Activated CD8-positive, alpha-beta T cell treated with anti-CD3 and anti-CD28 coated beads for 36 hours (primary cell): ENCODE measurements at regions not wholly inside any gene's neighbourhood (a gene's known extent, or its start where the extent isn't known, plus 50 kb on each side); places are given as distances from the start of the nearest gene placed in this dataset.

Source experiments
- ATAC-seq: fragments of 200-7000 bp; cut with Tn5 transposase; one replicate; pipeline ENCODE4 v1.10.0; 2021; ENCODE audit warnings: mild to moderate bottlenecking, moderate library complexity
- CTCF ChIA-PET: fragments of 350-600 bp; sonication (Branson Sonifier 250); formaldehyde crosslinking; loops from one replicate; lab custom pipeline; 2021; ENCODE audit warnings: antibody characterized with exemption; lab: Charles Lee
- POLR2A ChIA-PET: fragments of 350-600 bp; sonication (Branson Sonifier 250); formaldehyde crosslinking; loops from one replicate; lab custom pipeline; 2021; ENCODE audit warnings: antibody characterized with exemption; lab: Charles Lee
- DNase-seq: peaks from one replicate; pipeline ENCODE4 v3.0.0-alpha.2; 2020
- H3K27ac Mint-ChIP-seq: one replicate; pipeline ENCODE4 v1.8.0; 2021; ENCODE audit warnings: mild to moderate bottlenecking, mixed read lengths
- H3K27me3 Mint-ChIP-seq: one replicate; pipeline ENCODE4 v1.8.0; 2021; ENCODE audit warnings: mixed read lengths
- H3K36me3 Mint-ChIP-seq: one replicate; pipeline ENCODE4 v1.8.0; 2021; ENCODE audit warnings: low read depth, mixed read lengths
- H3K4me1 Mint-ChIP-seq: one replicate; pipeline ENCODE4 v1.8.0; 2021; ENCODE audit warnings: low read depth, mixed read lengths
- H3K4me3 Mint-ChIP-seq: one replicate; pipeline ENCODE4 v1.8.0; 2021; ENCODE audit warnings: mild to moderate bottlenecking, moderate library complexity, mixed read lengths
- H3K9me3 Mint-ChIP-seq: one replicate; pipeline ENCODE4 v1.8.0; 2021; ENCODE audit warnings: mixed read lengths
- intact Hi-C: fragments of 100-400 bp; cut with micrococcal nuclease; formaldehyde crosslinking; loops from one replicate; pipeline ENCODE4 v1.10.0; 2022
- TF ChIP-seq, protein P1 (sequence below): fragments of 200-600 bp; IDR thresholded peaks from one replicate; pipeline ENCODE4 v1.8.0; 2022; ENCODE audit warnings: antibody characterized with exemption, mild to moderate bottlenecking

DNA sequence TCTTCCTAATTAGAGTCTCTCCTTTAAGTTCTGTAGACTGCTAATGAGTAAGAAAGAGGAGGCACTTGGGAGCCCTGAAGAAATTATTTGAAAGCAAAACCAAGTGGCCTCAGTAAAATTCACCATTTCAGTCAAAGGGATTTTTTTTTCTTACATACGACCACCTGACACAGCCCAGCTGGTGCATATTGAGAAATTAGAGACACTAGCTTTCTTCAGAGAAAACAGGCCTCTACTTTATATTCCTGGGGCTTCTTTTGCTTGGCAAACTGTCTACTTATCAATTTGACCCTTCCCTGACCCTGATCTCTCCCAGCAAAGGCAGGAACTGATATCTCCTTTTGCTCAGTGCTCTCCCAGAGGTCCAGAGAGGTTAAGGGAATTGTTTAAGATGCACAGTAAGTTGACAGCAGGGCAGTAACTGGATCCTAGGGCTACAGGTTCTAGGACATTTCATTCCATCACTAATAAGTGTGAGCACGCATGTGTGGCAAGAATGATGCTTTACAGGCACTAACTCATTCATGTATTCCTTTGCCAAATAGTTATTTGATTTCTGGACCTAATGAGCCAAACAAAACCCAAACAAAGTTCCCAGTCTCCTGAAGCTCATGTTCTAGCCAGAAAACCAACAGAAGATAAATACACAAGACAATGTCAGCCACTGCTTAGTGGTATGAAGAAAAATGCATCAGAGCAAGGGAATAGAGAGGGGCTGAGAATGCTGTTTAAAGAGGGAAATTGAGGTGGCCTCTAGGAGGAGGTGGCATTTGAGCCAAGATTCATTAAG is 467.6 kb downstream of the SOX6 start:
- no peak overlapping the region for H3K4me3 Mint-ChIP-seq
- H3K36me3 Mint-ChIP-seq: no peaks in the 10 kb centered on the region
- intact Hi-C loops: no loop called here
- DNase-seq (no peak), ATAC-seq (no peak)
- CTCF ChIA-PET: interaction anchor here (1.4 kb wide), 1 partner anchor 13 kb away, joined by 4 read pairs; no protein-coding TSS in a partner anchor
- POLR2A ChIA-PET: no interaction called here
- H3K9me3 Mint-ChIP-seq: no peaks in the 10 kb centered on the region
- H3K27ac Mint-ChIP-seq: no peak overlapping the region
- TF ChIP-seq, protein P1, sequence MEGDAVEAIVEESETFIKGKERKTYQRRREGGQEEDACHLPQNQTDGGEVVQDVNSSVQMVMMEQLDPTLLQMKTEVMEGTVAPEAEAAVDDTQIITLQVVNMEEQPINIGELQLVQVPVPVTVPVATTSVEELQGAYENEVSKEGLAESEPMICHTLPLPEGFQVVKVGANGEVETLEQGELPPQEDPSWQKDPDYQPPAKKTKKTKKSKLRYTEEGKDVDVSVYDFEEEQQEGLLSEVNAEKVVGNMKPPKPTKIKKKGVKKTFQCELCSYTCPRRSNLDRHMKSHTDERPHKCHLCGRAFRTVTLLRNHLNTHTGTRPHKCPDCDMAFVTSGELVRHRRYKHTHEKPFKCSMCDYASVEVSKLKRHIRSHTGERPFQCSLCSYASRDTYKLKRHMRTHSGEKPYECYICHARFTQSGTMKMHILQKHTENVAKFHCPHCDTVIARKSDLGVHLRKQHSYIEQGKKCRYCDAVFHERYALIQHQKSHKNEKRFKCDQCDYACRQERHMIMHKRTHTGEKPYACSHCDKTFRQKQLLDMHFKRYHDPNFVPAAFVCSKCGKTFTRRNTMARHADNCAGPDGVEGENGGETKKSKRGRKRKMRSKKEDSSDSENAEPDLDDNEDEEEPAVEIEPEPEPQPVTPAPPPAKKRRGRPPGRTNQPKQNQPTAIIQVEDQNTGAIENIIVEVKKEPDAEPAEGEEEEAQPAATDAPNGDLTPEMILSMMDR: no peak
- H3K27me3 Mint-ChIP-seq: peaks cover 3% of the 10 kb centered on the region
- H3K4me1 Mint-ChIP-seq: no peaks in the 10 kb centered on the region

DNA sequence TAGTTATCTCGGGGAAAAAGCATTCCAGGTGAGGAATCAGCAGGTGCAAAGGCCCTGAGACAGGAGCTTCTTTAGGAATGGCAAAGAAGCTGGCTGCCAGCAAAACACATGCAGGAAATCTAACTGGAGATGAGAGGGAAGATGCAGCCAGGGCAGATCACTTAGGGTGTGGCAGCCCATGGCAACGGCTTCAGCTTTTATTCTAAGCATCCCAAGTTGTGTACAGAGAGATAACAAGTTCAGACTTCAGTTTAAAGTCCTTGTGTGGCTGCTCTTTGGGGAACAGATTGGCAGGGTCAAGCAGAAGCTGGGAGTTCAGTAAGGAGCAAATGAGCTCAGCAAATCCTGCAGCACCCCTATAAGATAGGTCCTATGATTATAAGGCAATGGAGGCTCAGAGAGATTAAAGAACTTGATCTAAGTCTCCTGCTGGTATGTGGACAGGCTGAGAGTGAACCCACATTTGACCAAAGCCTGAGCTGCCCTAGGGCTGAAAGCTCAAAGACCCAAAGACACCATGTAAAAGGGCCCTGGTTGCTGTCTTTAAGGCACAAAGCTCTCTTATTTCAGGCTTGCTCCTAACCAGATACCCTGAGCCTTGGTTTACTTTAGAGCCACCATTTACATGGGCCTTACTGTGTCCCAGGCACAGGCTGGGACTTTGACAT is 466.8 kb downstream of the SOX6 start:
- Mint-ChIP-seq H3K27me3 (peaks cover 3% of the 10 kb centered on the region), H3K4me3 (no peak overlapping the region), H3K4me1 (no peaks in the 10 kb centered on the region), H3K36me3 (no peaks in the 10 kb centered on the region), H3K9me3 (no peaks in the 10 kb centered on the region), H3K27ac (no peak overlapping the region)
- ChIA-PET POLR2A (no interaction called here), CTCF (interaction anchor here (1.4 kb wide), 1 partner anchor 13 kb away, joined by 4 read pairs; no protein-coding TSS in a partner anchor)
- ATAC-seq (no peak), DNase-seq (no peak)
- TF ChIP-seq, protein P1: no peak
- intact Hi-C loops: no loop called here

DNA sequence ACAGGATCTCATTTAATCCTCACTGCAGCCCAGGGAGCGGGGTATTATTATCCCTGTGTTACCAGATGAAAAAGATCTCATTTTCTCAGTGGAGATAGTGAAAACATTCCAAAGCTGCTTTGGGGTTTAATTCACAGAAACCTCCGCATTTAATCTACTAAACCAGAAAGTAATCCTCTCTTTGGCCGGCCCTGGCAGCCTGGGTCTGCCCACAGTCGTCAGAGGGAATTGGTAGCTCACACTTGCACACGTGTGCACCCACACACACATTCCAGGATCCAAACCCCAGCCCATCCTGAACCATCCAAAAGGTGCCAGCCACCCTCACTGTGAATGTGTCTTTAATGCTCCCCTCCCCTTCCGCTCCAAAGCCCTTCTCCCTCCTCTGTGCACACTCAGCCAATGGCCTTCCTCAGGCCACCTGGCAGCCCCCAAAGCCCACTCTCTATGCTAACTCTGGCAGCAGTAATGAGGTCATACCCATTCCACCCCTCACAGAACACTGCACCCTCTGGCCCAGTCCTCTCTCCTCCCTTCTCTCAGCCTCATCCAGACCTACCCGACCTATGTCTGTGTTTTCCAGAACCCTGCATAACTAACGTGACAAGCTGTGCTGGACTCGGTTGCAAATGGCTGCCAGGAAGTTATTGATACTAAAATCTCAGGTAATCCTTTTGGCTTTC is 466.2 kb downstream of the SOX6 start:
- no peak overlapping the region for H3K27ac Mint-ChIP-seq
- ChIA-PET POLR2A (no interaction called here), CTCF (interaction anchor here (1.4 kb wide), 1 partner anchor 14 kb away, joined by 4 read pairs; no protein-coding TSS in a partner anchor)
- TF ChIP-seq, protein P1: no peak
- no peaks in the 10 kb centered on the region for H3K36me3 Mint-ChIP-seq
- no peaks in the 10 kb centered on the region for H3K9me3 Mint-ChIP-seq
- no peak for DNase-seq
- intact Hi-C loops: no loop called here
- ATAC-seq: no peak
- peaks cover 3% of the 10 kb centered on the region for H3K27me3 Mint-ChIP-seq
- no peaks in the 10 kb centered on the region for H3K4me1 Mint-ChIP-seq
- H3K4me3 Mint-ChIP-seq: no peak overlapping the region

DNA sequence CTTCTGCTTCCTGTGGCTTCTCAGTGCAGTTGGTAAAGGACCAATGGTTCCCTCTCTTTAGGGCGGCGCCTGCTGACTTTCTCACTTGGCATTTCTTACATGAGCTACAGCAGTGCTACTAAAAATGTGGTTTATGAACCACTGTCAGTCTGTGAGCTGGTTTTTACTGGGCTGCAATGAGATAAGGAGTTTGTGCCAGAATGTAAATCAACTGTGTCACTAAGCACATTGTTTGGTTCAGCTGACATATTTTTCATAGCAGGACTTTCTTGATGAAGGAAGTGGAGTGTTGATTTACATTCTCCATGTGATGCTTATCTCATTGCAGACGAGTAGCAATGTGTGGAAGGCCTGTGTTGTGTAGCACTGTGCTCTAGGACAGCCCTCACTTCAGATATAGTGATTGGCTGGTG is 463.3 kb downstream of the SOX6 start:
- POLR2A ChIA-PET: no interaction called here
- Mint-ChIP-seq H3K4me1 (no peaks in the 10 kb centered on the region), H3K27me3 (no peaks in the 10 kb centered on the region), H3K4me3 (no peak overlapping the region), H3K9me3 (no peaks in the 10 kb centered on the region), H3K27ac (no peak overlapping the region), H3K36me3 (no peaks in the 10 kb centered on the region)
- intact Hi-C loops: no loop called here
- TF ChIP-seq, protein P1: no peak
- ATAC-seq: no peak
- CTCF ChIA-PET: no interaction called here
- DNase-seq: no peak
